Amniotic epithelial cell (primary cell): ENCODE measurements at regions not wholly inside any gene's neighbourhood (a gene's known extent, or its start where the extent isn't known, plus 50 kb on each side); places are given as distances from the start of the nearest gene placed in this dataset.
A peak's percentile ranks its signal among the peaks of the same experiment; 100 is the strongest.

Experiments used
- DNase-seq: peaks from one replicate; pipeline ENCODE4 v3.0.0-alpha.2; 2010; ENCODE audit warnings: low read depth

- DNase-seq = no peak
Observed at GRCh38 chr22:27452245-27452644, 349.3 kb downstream of the MN1 start.

GRCh38 chr22:27452922-27453321 lies 348.6 kb downstream of the MN1 start:
- no peak for DNase-seq

- no peak for DNase-seq
Observed at GRCh38 chr22:27453725-27454124, 347.8 kb downstream of the MN1 start.

GRCh38 chr22:27454807-27455450 lies 346.6 kb downstream of the MN1 start:
- no peak for DNase-seq

GRCh38 chr22:27455526-27455925 lies 346.0 kb downstream of the MN1 start:
- DNase-seq = no peak

GRCh38 chr22:27456696-27457503 lies 344.7 kb downstream of the MN1 start:
- peak; percentile 99 for DNase-seq

- no peak for DNase-seq
Observed at GRCh38 chr22:27459999-27460398, 341.6 kb downstream of the MN1 start.

- no peak for DNase-seq
Observed at GRCh38 chr22:27460591-27461347, 340.8 kb downstream of the MN1 start.

- DNase-seq = peak; percentile 92
Observed at GRCh38 chr22:27461470-27461869, 340.1 kb downstream of the MN1 start.

GRCh38 chr22:27462190-27462589 lies 339.4 kb downstream of the MN1 start:
- no peak for DNase-seq

GRCh38 chr22:27463121-27463660 lies 338.4 kb downstream of the MN1 start:
- no peak for DNase-seq

- no peak for DNase-seq
Observed at GRCh38 chr22:27466229-27466628, 335.3 kb downstream of the MN1 start.

- no peak for DNase-seq
Observed at GRCh38 chr22:27466778-27467438, 334.6 kb downstream of the MN1 start.

GRCh38 chr22:27467711-27468110 lies 333.8 kb downstream of the MN1 start:
- DNase-seq = no peak

GRCh38 chr22:27468712-27469111 lies 332.8 kb downstream of the MN1 start:
- DNase-seq = no peak

- DNase-seq = no peak
Observed at GRCh38 chr22:27470169-27470772, 331.3 kb downstream of the MN1 start.

GRCh38 chr22:27472975-27473374 lies 328.6 kb downstream of the MN1 start:
- no peak for DNase-seq

- DNase-seq = no peak
Observed at GRCh38 chr22:27473533-27473932, 328.0 kb downstream of the MN1 start.

- peak; percentile 50 for DNase-seq
Observed at GRCh38 chr22:27474112-27474571, 327.4 kb downstream of the MN1 start.

- peak; percentile 97 for DNase-seq
Observed at GRCh38 chr22:27474711-27475547, 326.6 kb downstream of the MN1 start.

- DNase-seq = peak; percentile 22
Observed at GRCh38 chr22:27475548-27475897, 326.0 kb downstream of the MN1 start.
